ENCODE measurements at regions not wholly inside any gene's neighbourhood (a gene's known extent, or its start where the extent isn't known, plus 50 kb on each side); places are given as distances from the start of the nearest gene placed in this dataset.

DNA sequence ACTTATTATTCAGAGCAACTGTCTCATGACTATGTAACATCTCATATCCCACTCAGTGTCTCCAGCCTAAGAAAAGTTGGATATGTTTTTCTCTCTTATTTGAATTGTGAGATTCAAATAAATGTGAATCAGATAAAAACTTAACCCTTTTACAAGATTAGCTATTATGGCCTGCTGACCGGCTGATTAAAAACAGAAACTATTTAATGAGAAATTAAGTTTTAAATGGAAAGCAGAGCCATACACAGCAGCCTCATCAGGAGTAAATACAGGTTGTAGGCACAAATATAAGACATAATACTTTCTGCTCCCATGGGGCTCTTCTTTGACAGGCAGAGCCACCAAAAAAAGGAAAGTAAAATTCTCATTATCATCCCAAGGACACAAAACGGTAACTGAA is 307.0 kb upstream of the PRMT6 start:
- Mint-ChIP-seq H3K4me3 (no peak overlapping the region), H3K27ac (no peak overlapping the region), H3K4me1 (peaks cover 3% of the 10 kb centered on the region), H3K9me3 (ENCODE audit: insufficient read depth) (no peaks in the 10 kb centered on the region), H3K27me3 (no peaks in the 10 kb centered on the region)
- Histone ChIP-seq H3K9ac (ENCODE audit: low read length) (no peak overlapping the region), H3K4me2 (replicated peaks; ENCODE audit: low read depth, low read length, poor library complexity, severe bottlenecking) (no peak overlapping the region), H3K27ac (ENCODE audit: low read length in 2 of 2) (no peak overlapping the region), H3K27me3 (replicated peaks in 1 of 4; ENCODE audit: control extremely low read depth in 1 of 4, control insufficient read depth in 3 of 4, insufficient read depth in 4 of 4, low read length in 3 of 4) (no peaks in the 10 kb centered on the region), H3K79me2 (ENCODE audit: control insufficient read depth, insufficient read depth, low read length) (no peaks in the 10 kb centered on the region), H3K9me3 (ENCODE audit: control extremely low read depth in 1 of 3, control insufficient read depth in 2 of 3, insufficient read depth in 1 of 3, low read length in 2 of 3) (no peaks in the 10 kb centered on the region), H4K20me1 (ENCODE audit: control insufficient read depth, insufficient read depth, low read length, poor library complexity, severe bottlenecking) (no peaks in the 10 kb centered on the region), H2AFZ (ENCODE audit: insufficient read depth, low read depth, low read length, poor library complexity, severe bottlenecking) (no peak overlapping the region), H3K4me3 (ENCODE audit: control extremely low read depth in 1 of 5, extremely low read depth in 1 of 5, insufficient read depth in 1 of 5, low read depth in 2 of 5, low read length in 4 of 5) (no peak overlapping the region), H3K4me1 (ENCODE audit: control insufficient read depth in 2 of 2, insufficient read depth in 2 of 2, low read length in 2 of 2) (no peaks in the 10 kb centered on the region), H3K36me3 (replicated peaks in 1 of 2; ENCODE audit: control extremely low read depth in 1 of 2, control insufficient read depth in 1 of 2, extremely low read depth in 1 of 2, insufficient read depth in 2 of 2, low read length in 1 of 2) (no peaks in the 10 kb centered on the region)
- no peak for ATAC-seq (ENCODE audit: low read depth)
- WGBS (ENCODE audit: insufficient coverage): no CpG with 5 or more reads among the region's 2 CpGs
- TF ChIP-seq, protein P1, sequence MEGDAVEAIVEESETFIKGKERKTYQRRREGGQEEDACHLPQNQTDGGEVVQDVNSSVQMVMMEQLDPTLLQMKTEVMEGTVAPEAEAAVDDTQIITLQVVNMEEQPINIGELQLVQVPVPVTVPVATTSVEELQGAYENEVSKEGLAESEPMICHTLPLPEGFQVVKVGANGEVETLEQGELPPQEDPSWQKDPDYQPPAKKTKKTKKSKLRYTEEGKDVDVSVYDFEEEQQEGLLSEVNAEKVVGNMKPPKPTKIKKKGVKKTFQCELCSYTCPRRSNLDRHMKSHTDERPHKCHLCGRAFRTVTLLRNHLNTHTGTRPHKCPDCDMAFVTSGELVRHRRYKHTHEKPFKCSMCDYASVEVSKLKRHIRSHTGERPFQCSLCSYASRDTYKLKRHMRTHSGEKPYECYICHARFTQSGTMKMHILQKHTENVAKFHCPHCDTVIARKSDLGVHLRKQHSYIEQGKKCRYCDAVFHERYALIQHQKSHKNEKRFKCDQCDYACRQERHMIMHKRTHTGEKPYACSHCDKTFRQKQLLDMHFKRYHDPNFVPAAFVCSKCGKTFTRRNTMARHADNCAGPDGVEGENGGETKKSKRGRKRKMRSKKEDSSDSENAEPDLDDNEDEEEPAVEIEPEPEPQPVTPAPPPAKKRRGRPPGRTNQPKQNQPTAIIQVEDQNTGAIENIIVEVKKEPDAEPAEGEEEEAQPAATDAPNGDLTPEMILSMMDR (IDR thresholded peaks at IDR 0.05): no peak
- no peak for TF ChIP-seq EZH2 (IDR thresholded peaks at IDR 0.05; ENCODE audit: borderline replicate concordance, insufficient read depth, low read depth, low read length, poor library complexity, severe bottlenecking)
- ChIA-PET POLR2A (no interaction called here), CTCF (no interaction called here)
- no peak for DNase-seq
- intact Hi-C loops (cut with micrococcal nuclease): no loop called here

DNA sequence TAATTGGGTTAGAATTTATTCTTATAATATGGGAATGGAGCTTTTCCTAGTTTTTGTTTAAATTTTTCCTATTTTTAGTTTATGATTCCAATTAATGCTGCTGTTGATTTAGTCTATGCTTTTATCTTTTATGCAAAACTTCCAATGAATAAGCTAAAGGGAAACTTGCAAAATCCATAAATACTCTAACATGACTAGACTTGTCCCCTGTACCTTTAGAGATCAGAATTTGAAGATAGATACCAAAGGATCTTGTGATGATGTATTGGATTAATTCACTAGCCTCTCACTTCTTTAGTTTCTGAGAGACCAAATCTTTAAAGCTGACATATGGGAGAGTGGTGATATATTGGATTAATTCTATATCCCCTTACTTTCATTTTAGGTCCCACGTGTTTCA is 306.6 kb upstream of the PRMT6 start:
- no peak overlapping the region for H3K4me3 Mint-ChIP-seq
- no peaks in the 10 kb centered on the region for H3K27me3 ChIP-seq (replicated peaks in 1 of 4; ENCODE audit: control extremely low read depth in 1 of 4, control insufficient read depth in 3 of 4, insufficient read depth in 4 of 4, low read length in 3 of 4)
- no peaks in the 10 kb centered on the region for H3K4me1 ChIP-seq (ENCODE audit: control insufficient read depth in 2 of 2, insufficient read depth in 2 of 2, low read length in 2 of 2)
- H3K4me2 ChIP-seq (replicated peaks; ENCODE audit: low read depth, low read length, poor library complexity, severe bottlenecking): no peak overlapping the region
- H3K4me1 Mint-ChIP-seq: peaks cover 3% of the 10 kb centered on the region
- WGBS (ENCODE audit: insufficient coverage): no CpG with 5 or more reads among the region's 1 CpG
- no peaks in the 10 kb centered on the region for H3K9me3 Mint-ChIP-seq (ENCODE audit: insufficient read depth)
- H3K36me3 ChIP-seq (replicated peaks in 1 of 2; ENCODE audit: control extremely low read depth in 1 of 2, control insufficient read depth in 1 of 2, extremely low read depth in 1 of 2, insufficient read depth in 2 of 2, low read length in 1 of 2): no peaks in the 10 kb centered on the region
- TF ChIP-seq, protein P1 (IDR thresholded peaks at IDR 0.05): no peak
- TF ChIP-seq EZH2 (IDR thresholded peaks at IDR 0.05; ENCODE audit: borderline replicate concordance, insufficient read depth, low read depth, low read length, poor library complexity, severe bottlenecking): no peak
- ChIA-PET CTCF (no interaction called here), POLR2A (no interaction called here)
- ATAC-seq (ENCODE audit: low read depth) (no peak), DNase-seq (no peak)
- no peaks in the 10 kb centered on the region for H3K79me2 ChIP-seq (ENCODE audit: control insufficient read depth, insufficient read depth, low read length)
- H2AFZ ChIP-seq (ENCODE audit: insufficient read depth, low read depth, low read length, poor library complexity, severe bottlenecking): no peak overlapping the region
- no peaks in the 10 kb centered on the region for H4K20me1 ChIP-seq (ENCODE audit: control insufficient read depth, insufficient read depth, low read length, poor library complexity, severe bottlenecking)
- no peak overlapping the region for H3K4me3 ChIP-seq (ENCODE audit: control extremely low read depth in 1 of 5, extremely low read depth in 1 of 5, insufficient read depth in 1 of 5, low read depth in 2 of 5, low read length in 4 of 5)
- H3K27ac Mint-ChIP-seq: no peak overlapping the region
- no peaks in the 10 kb centered on the region for H3K27me3 Mint-ChIP-seq
- no peaks in the 10 kb centered on the region for H3K9me3 ChIP-seq (ENCODE audit: control extremely low read depth in 1 of 3, control insufficient read depth in 2 of 3, insufficient read depth in 1 of 3, low read length in 2 of 3)
- intact Hi-C loops (cut with micrococcal nuclease): no loop called here
- H3K27ac ChIP-seq (ENCODE audit: low read length in 2 of 2): no peak overlapping the region
- no peak overlapping the region for H3K9ac ChIP-seq (ENCODE audit: low read length)
